22Rv1 (cell line): ENCODE measurements at regions not wholly inside any gene's neighbourhood (a gene's known extent, or its start where the extent isn't known, plus 50 kb on each side); places are given as distances from the start of the nearest gene placed in this dataset.

Source experiments
- ZFX ChIP-seq: fragments of 450-650 bp; IDR thresholded peaks from 2 replicates; pipeline ENCODE4 v1.6.1; 2017; ENCODE audit warnings: antibody characterized with exemption, borderline replicate concordance
- TF ChIP-seq, protein P1 (sequence below): fragments of 450-650 bp; IDR thresholded peaks from 2 replicates; pipeline ENCODE4 v1.5.1; 2017; ENCODE audit warnings: mild to moderate bottlenecking

- TF ChIP-seq, protein P1, sequence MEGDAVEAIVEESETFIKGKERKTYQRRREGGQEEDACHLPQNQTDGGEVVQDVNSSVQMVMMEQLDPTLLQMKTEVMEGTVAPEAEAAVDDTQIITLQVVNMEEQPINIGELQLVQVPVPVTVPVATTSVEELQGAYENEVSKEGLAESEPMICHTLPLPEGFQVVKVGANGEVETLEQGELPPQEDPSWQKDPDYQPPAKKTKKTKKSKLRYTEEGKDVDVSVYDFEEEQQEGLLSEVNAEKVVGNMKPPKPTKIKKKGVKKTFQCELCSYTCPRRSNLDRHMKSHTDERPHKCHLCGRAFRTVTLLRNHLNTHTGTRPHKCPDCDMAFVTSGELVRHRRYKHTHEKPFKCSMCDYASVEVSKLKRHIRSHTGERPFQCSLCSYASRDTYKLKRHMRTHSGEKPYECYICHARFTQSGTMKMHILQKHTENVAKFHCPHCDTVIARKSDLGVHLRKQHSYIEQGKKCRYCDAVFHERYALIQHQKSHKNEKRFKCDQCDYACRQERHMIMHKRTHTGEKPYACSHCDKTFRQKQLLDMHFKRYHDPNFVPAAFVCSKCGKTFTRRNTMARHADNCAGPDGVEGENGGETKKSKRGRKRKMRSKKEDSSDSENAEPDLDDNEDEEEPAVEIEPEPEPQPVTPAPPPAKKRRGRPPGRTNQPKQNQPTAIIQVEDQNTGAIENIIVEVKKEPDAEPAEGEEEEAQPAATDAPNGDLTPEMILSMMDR = no peak
- TF ChIP-seq ZFX = no peak
Observed at GRCh38 chr4:179486570-179487335, 2044.5 kb upstream of the AGA start.
